Stimulated activated CD4-positive, alpha-beta T cell treated with anti-CD3 and anti-CD28 coated beads, Interleukin-1b, Interleukin-23, amount 100 ng/mL, for 48 hours (primary cell): ENCODE measurements at regions not wholly inside any gene's neighbourhood (a gene's known extent, or its start where the extent isn't known, plus 50 kb on each side); places are given as distances from the start of the nearest gene placed in this dataset.
"Not testable (repeated sequence)": the region's sequence is repeated elsewhere in the genome, so short reads cannot be mapped to it uniquely, and the experiment has no call there.

Experiments
- DNase-seq: peaks from one replicate; pipeline ENCODE4 v3.0.0-alpha.2; 2020

GRCh38 chr3:87867001-87867400 is 191.8 kb downstream of the CGGBP1 start:
- no peak for DNase-seq

GRCh38 chr3:87856126-87856525 is 202.7 kb downstream of the CGGBP1 start:
- no peak for DNase-seq

DNA sequence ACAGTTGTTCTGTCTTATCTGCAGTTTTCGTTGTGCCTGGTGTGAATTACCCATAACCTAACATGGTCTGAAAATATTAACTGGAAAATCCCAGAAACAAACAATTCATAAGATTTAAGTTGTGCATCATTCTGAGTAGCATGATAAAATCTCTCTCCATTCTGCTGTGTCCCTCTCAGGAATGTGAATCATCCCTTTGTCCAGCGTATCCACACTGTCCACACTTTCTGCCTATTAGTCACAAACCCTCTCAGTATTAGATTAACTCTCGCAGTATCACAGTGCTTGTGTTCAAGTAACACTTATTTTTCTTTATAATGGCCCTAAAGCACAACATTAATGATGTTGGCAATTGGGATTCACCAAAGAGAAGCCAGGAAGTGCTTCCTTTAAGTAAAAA is 203.2 kb downstream of the CGGBP1 start:
- no peak for DNase-seq

GRCh38 chr3:87855211-87855610 is 203.6 kb downstream of the CGGBP1 start:
- no peak for DNase-seq

DNA sequence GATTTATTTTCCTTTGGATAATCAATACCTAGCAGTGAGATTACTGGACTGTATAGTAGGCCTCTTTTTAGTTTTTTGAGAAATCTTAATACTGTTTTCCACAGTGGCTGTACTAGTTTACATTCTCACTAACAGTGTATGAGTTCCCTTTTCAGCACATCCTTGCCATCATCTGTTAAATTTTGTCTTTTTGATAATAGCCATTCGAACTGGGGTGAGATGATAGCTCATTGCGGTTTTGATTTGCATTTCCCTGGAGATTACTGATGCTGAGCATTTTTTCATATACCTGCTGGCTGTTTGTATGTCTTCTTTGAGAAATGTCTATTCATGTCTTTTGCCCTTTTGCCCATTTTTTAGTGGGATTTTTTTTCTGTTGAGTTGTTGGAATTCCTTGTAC is 210.8 kb downstream of the CGGBP1 start:
- DNase-seq, result no peak

DNA sequence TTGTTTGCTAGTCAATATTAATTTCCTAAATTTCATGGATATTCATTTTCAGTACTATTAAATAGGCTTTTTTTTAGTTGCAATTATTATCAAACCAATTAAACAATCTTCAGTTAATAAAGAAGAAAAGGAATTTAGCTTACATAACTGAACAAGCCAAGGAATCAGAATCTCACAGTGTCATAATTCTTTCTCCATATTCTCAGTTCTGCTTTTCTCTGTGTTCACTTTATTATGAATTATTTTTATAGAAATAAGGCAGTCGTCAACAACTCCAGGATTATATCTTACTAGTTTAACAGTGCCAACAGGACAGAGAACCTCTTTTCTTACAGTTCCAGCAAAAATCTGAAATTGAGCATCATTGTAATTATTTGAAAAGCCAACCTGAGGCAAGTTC is 221.7 kb downstream of the CGGBP1 start:
- DNase-seq, result no peak

- no peak for DNase-seq
Observed at GRCh38 chr3:87836026-87836425, 222.8 kb downstream of the CGGBP1 start.

DNA sequence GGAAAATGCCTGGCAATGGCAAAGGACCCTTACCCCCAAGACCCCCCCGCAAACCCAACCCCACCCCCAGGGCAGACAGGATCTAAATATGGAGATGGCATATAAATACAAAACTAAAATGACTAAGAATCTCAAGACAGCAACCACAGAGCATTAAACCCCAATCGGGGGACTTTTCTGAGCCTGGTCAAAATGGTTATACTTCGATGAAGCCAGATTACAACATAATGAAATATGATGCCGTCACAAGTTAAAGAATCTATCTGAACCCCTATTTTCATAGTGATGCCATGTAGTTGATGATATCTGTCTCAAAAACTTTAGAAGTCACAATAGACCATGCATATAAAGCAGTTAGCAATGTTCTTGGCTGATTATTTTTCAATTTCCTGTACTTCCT is 223.6 kb downstream of the CGGBP1 start:
- no peak for DNase-seq

- DNase-seq, result no peak
Observed at GRCh38 chr3:87834327-87834726, 224.5 kb downstream of the CGGBP1 start.

- no peak for DNase-seq
Observed at GRCh38 chr3:87833039-87833377, 225.8 kb downstream of the CGGBP1 start.

GRCh38 chr3:87828046-87828445 is 230.8 kb downstream of the CGGBP1 start:
- no peak for DNase-seq

DNA sequence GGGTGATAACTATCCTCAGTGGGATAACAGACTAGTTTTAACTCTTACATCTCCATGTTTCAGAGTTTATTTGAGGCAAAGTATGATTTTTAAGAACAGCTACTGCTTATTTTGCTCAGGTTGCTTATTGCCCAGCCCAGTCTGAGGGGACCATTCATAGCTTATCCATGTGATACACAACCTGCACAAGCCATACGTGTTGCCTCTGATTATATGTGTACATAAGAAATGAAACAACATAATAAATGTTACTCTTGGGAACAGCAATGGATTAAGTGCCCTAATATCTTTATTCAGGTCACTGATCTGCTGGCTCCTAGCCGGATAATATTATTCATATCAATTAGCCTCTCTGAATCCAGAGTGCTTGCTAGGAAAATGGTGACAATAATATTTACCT is 236.2 kb downstream of the CGGBP1 start:
- DNase-seq, result no peak

GRCh38 chr3:87813503-87813902 is 245.3 kb downstream of the CGGBP1 start:
- not testable (repeated sequence) for DNase-seq

DNA sequence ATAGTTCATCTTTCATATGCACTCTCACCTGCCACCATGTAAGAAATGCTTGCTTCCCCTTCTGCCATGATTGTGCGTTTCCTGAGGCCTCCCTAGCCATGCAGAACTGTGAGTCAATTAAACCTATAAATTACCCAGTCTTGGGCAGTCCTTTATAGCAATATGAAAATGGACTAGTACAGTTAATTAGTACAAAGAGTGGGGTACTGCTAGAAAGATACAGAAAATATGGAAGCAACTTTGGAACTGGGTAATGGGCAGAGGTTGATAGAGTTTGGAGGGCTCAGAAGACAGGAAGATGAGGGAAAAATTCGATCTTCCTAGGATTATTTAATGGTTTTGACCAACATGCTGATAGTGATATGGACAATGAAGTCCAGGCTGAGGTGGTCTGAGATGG is 246.9 kb downstream of the CGGBP1 start:
- no peak for DNase-seq

DNA sequence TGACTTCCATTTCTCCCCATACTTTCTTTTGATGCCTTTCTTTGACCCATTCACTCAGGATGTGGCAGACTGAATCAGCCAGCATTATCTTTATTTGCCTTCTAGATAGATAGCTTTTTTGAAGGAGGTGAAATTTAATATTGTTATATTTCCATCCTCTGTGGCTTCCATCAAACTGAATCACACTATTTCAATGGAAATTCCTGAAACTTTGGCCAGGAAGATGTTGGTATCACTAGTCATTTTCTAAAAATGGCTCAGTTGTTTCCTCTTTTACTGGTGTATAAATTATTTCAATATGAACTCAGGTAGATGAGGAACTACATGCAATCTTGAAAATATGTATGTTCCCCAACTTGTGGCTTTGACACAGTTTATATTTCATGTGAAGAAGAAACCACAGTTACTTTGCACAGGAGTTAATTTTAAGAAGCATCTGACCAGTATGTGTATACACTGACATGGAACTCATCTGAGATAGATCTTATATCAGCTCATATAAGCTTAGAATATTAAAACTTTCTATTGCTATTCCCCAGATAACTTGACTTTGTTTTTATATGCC is 248.3 kb downstream of the CGGBP1 start:
- no peak for DNase-seq

GRCh38 chr3:87805670-87806069 is 253.1 kb downstream of the CGGBP1 start:
- no peak for DNase-seq

GRCh38 chr3:87801409-87801808 is 257.4 kb downstream of the CGGBP1 start:
- DNase-seq, result no peak

GRCh38 chr3:87800516-87800915 is 258.3 kb downstream of the CGGBP1 start:
- no peak for DNase-seq

- no peak for DNase-seq
Observed at GRCh38 chr3:87798567-87798947, 260.2 kb downstream of the CGGBP1 start.

- DNase-seq, result no peak
Observed at GRCh38 chr3:87797872-87798566, 260.8 kb downstream of the CGGBP1 start.

DNA sequence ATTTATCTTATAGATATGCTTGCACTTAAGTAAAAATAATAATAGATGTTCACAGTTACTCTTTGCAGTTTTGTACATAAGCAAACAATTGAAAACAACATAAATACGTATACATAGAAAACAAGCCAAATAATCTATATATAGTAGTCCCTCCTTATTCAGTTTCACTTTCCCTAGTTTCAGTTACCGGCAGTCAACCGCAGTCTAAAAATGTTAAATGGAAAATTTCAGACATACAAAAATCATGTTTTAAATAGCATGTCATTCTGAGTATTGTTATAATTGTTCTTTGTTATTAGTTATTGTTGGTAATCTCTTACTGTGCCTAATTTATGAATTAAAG is 262.0 kb downstream of the CGGBP1 start:
- DNase-seq, result no peak

GRCh38 chr3:87796137-87796842 is 262.5 kb downstream of the CGGBP1 start:
- DNase-seq, result no peak

- DNase-seq, result no peak
Observed at GRCh38 chr3:87795701-87796100, 263.1 kb downstream of the CGGBP1 start.

GRCh38 chr3:87793337-87793877 is 265.4 kb downstream of the CGGBP1 start:
- DNase-seq, result no peak
